ENCODE measurements at regions not wholly inside any gene's neighbourhood (a gene's known extent, or its start where the extent isn't known, plus 50 kb on each side); places are given as distances from the start of the nearest gene placed in this dataset.

DNA sequence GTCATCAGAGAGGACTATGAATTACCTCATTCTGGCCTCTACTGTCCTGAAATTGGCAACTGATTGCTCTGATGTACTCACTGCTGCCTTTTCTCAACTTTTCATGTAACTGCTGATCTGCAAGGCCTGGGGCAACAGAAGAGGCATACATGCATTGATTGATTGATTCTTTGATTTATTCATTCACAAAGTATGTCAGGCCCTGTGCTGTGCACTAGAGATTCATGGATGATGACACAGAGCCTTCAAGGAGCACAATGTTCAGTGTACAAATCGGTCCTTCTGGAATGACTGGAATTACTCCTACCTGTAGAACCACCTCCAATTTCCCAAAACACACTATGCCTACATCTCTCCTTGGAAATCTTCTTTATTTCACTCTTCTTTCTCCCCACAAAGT lies 111.3 kb downstream of the LRATD1 start:
- TF ChIP-seq EP300 (IDR thresholded peaks at IDR 0.05), result no peak
- TF ChIP-seq, protein P1, sequence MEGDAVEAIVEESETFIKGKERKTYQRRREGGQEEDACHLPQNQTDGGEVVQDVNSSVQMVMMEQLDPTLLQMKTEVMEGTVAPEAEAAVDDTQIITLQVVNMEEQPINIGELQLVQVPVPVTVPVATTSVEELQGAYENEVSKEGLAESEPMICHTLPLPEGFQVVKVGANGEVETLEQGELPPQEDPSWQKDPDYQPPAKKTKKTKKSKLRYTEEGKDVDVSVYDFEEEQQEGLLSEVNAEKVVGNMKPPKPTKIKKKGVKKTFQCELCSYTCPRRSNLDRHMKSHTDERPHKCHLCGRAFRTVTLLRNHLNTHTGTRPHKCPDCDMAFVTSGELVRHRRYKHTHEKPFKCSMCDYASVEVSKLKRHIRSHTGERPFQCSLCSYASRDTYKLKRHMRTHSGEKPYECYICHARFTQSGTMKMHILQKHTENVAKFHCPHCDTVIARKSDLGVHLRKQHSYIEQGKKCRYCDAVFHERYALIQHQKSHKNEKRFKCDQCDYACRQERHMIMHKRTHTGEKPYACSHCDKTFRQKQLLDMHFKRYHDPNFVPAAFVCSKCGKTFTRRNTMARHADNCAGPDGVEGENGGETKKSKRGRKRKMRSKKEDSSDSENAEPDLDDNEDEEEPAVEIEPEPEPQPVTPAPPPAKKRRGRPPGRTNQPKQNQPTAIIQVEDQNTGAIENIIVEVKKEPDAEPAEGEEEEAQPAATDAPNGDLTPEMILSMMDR (IDR thresholded peaks at IDR 0.05), result no peak

All from ovary (tissue), 3 donors.